Activated T-cell treated with anti-CD3 and anti-CD28 coated beads, Interleukin-2, amount 50 U/mL, for 1 hour (primary cell): ENCODE measurements at regions not wholly inside any gene's neighbourhood (a gene's known extent, or its start where the extent isn't known, plus 50 kb on each side); places are given as distances from the start of the nearest gene placed in this dataset.
"Not testable (repeated sequence)": the region's sequence is repeated elsewhere in the genome, so short reads cannot be mapped to it uniquely, and the experiment has no call there.

Source experiments
- DNase-seq: peaks from one replicate; pipeline ENCODE4 v3.0.0-alpha.2; 2020

DNA sequence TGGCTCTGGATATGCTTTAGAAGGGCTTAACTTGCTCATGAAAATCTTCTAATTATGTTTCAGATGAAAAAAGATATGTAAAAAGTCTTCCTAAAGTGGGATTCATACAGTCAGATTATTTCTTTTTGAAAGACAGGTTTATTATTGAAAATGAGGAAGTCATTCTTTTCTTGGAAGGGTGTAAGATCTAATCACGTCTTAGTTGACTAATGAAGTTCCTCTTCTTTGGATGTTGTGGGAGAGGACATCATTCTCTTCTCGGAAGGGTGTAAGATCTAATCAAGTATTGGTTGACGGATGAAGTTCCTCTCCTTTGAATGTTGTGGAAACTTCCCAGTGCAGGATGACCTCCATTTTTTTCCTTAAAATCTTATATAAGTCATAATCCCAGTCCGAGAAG is 74.9 kb downstream of the ALG10 start:
- DNase-seq, result no peak

DNA sequence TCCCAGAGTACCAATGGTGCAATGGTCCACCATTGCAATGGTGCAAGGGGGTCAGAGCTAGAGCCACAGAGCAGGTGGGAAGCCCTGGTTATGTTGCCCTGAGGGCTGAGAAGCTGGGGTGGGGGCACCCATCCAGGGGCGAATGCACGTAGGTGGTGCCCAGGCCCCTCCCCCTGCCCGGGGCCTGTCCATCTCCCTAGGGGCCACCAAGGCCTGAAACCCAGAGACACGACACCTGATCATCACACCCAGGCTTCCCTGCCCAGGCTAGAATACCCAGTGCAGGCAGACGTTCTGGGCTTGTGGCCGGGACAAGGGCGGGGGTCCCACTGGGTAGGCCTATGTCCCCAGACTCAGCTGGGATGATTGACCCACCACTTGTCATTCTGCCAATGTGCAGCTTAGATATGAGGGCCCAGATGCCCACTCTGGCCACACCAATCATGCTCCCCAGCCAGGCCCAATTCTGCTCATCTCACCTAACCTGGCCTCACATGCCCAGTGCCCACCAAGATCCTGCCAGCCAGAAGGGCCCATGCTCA is 83.2 kb downstream of the ALG10 start:
- DNase-seq, result no peak

DNA sequence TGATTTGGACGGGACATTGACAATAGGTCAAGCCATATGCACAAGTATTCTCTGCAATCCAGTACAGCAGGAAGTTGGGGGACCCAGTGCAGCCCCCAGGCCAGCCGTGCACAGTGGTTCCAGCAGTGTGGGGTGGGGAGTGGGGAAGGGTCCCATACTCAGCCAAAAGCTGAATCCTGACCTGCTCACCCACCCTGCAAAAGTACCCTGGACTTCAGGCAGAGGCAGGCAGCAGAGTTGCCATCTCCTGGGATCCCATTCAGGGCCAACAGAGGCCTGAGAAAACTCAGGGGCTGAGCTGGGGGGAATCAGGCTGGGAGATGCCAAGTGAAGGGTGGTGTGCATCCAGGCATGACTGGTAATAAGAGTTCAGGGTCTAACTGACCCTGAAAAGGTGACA is 83.9 kb downstream of the ALG10 start:
- no peak for DNase-seq

DNA sequence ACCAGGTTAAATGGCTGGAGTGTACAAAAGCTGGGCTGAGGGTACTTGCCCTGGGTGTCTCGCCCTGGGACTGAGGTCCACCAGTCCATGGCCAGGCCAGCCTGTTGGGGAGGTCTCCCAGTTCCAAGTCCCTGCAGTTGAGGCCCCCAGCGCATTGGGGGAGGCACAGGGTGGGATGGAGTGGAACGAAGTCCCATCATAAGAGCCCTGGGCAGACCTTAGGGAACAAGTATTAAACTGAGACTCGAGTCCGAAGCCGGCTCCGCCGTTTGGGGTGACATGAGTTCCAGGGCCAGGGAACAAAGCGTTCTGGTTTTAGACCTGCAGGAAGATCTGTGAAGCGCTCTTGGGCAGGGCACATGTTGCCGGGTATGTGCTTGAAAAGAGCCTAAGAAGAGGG is 84.7 kb downstream of the ALG10 start:
- no peak for DNase-seq

DNA sequence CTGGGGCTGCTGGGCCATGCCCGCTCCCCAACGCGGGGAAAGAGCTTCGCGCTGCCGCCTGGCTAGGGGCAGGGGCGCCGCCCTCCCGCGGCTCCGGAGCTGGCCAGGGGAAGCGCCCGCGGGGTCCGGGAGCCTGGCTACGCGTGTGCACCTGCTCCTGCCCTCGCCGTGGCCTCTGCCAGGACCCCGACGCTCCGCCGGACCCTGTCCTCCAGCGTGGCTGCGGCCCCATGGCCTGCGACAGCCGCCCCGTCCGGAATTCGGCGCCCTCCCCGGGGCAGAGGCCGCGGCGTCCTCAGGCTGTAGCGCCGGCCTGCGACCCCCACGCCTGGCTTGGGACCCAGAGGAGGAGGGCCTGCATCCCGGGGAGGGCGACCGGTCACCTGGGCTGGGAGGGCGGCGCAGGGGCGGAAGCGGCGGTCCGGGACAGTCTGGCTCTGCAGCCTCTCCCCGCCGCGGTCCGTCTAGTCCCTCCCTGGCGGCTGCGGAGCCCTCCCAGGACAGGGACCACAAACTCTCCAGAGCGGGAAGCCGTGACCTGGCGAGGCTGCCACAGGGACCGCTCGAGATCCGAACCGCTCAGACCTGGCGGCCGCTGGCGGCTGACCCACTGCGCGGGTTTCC is 85.6 kb downstream of the ALG10 start:
- no peak for DNase-seq

DNA sequence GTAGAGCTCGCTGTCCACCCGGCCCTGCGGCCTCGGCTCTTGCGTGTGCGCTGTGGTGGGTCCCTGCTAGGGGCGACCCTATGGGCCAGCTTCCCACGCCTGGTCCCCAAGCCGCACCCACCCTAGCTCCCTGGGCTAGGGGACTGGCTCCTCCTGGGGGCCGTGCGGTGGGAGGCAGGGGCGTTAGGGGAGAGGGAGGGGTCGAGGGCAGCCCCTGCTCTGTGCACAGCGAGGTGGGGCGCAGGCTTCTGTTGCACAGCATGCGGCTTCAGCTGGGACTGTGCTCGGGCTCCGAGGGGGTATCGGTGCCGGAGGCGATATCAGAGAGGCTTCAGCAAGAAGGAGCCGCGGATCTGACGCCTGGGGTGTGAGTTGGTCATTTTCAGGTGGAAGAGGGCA is 86.1 kb downstream of the ALG10 start:
- no peak for DNase-seq

DNA sequence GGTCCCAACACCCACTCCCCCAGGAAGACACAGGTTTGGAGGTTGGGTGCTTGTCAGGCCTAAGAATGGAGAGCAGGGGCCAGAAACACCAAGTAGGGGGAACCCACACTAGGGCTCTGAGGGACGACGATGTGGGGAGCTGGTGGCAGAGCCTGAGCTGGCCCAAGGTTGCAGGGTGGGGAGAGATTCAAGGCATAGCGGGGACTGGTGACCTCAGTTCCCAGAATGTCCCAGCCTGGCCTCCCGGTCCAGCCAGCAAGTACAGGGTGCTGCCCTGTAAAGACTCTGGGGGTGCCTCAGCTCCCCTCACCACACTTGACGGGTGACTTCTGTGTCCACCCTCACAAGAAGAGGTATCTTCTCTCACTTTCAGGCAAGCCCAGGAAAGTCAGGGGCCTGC is 86.7 kb downstream of the ALG10 start:
- DNase-seq, result no peak

DNA sequence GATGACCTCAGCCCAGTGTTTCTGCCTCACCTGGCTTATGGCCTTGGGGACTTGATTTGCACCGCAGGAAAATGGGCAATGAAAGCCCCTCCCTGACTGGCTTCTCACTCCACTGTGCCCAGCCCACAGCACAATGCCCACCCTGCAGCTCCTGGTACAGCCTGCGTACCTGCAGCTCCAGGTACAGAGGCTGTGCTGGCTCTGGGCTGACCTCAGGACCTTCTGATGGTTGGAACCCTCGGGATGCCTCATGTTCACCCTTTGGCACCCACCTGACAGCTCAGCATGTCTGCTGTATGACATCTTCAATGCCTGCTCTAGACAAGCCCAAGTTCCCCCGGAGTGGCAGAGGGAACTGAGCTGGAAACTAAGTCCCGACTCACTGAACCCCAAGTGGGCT is 87.1 kb downstream of the ALG10 start:
- no peak for DNase-seq

DNA sequence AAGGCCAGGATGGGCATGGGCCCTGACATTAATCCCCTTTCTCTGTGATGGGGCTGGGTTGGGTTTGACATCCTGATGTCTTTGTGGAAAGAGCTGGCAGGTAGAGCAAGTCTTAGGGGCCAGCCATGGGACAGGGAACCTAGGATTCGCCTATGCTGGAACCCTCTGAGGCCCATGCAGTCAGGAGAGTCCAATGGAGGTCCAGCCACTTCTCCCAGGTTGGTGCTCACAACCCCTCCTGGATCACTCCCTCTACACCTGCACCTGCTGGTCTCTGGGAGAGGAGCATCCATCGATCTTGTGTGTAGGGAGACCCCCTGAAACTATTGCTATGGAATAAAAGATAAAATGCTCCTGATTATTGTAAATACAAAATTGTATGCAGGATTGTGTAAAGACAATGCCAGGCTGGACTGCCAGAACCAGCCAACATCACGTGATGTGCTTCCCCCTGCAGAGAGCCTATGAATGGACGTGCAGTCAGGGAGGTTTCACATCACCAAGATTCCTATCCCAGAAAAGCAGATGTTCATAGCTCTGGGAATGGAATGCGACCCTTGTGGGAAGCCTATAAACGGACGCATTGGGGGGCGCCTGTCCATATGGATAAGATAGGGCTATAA is 87.7 kb downstream of the ALG10 start:
- DNase-seq, result not testable (repeated sequence)

DNA sequence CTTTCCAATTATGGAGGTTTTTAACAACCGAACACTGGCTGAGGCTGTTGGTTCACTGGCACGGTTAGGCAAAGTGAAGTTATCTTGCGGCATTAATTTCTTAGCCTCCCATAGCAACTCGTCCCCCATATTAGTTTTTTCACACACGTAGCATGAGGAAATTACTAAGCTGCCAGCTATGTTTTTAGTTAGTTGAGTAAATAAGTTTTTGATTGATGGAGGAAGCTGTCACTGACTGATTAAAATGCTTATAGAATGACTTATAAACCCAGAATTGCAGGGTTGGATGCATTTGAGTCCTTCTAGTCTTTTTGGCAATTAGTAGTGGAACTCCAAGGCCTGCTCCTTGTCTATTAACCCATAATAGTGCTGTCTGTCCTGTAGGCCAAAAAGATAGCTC is 97.1 kb downstream of the ALG10 start:
- no peak for DNase-seq

DNA sequence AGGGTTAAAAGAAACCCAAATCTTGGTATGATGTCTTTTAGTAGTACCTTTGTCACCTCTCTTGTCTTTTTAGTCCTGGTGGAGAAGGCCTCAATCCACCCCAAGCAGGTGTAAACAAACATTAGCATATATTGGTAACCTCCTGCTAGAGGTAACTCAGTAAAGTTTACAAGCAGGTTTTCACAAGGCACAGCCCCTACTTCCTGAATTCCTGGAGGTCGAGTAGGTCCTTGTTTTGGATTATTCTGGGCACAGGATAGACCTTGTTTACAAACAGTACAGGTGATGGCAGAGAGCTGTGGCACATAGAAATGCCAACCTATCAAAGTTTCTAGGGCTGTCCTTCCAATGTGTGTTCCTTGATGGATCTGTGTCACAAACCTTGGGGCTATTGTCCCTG is 99.1 kb downstream of the ALG10 start:
- no peak for DNase-seq

DNA sequence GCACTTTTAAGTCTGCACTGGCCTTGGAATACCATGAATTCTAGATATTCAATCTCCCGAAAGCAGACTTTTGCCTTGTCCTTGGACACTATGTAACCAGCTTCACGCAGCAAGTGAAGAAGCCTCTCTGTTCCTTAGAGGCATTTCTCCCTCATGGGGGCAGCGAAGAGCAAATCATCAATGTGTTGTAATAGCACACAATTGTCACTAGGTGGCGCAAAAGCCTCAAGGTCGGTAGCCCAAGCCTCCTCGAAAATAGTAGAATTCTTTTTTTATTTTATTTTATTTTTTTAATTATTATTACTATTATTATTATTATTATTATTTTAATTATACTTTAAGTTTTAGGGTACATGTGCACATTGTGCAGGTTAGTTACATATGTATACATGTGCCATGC is 100.8 kb downstream of the ALG10 start:
- not testable (repeated sequence) for DNase-seq

DNA sequence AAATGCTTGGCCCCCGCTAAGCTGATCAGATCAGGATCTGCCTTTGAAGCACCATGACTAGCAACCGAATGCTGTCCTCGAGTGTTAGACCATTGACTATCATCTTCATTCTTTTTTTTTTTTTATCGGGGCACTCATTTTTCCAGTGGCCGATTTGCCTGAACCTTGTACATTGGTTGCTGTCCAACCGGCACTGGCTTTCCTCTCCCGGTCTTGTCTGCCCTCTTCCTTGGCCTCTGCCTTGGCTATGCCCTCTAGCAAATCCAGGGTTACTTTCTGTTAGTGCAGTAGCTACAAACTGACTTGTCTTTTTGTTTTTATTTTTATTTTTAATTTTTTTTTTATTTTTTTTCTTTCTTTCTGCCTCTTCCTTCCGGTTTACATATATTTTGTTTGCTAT is 102.3 kb downstream of the ALG10 start:
- DNase-seq, result no peak

DNA sequence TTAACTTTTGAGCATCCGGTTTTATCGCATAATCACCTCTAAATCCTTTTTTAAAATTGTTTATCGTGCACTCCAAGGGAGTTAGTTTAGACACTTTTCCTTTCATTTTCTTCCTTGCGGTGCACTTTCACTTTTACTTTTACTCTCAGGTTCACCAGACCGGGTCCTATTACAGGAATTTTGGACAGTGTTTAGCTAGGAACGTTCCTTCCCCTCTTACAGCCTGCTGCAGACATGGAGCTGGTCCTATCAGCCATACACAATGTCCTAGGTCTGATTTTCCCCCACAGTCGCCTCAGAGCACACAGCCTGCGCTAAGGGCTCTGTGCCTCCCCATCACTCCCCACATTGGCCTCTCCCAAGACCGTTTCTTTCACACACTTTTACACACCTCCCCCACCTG is 103.9 kb downstream of the ALG10 start:
- DNase-seq, result no peak

DNA sequence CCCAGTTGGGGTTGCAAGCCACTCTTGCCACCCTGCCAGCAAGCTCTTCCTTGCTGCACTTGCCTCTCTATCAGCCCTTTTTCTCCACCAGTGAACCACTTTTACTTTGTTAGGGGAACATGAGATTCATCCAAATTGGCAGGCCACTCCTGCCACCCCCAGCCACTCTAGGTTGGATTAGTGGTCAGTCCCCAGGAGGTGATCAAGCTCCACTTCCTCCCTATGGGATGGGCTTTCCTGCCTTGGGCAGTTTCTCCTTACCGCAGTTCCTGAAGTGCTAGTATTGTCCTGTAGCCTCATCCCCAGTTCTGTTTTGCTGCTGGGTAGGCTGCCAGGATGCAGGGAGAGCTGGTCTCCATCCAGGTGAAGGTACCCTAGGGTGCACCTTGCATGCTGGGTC is 104.5 kb downstream of the ALG10 start:
- DNase-seq, result no peak

DNA sequence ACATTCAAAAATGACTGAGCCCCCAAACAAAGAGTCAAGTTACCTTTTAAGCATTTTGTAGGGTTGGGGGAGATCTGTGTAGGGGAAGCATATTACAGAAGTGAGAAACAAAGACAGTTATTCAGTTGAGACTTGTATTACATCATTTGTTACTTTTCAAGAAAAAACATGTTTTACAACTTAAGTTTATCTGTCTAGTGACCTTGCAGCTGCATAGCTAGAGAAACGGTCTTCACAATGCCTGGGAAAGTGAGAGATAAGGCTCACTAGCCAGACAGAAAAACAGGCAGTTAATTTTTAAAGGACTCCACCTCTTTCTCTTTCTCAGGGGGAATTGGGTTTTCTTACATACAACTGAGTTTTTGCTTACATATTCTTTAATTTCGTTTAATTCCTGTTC is 105.1 kb downstream of the ALG10 start:
- not testable (repeated sequence) for DNase-seq

DNA sequence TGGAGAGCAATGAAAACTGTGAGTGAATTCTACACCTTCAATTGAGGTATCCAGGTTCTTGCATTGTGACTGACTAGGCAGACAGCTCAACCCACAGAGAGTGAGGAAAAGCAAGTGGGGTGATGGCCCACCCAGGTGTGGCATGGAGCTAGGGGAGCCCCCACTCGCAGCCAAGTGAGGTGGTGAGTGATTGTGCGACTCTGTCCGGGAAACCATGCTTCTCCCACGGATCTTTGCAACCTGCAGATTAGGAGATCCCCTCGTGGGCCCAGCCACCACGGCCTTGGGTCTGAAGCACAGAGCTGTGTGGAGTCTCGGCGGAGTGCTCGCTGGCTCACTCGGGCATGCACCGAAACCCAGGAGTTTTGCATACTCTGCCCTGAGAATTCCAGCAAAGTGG is 120.1 kb downstream of the ALG10 start:
- DNase-seq, result no peak

DNA sequence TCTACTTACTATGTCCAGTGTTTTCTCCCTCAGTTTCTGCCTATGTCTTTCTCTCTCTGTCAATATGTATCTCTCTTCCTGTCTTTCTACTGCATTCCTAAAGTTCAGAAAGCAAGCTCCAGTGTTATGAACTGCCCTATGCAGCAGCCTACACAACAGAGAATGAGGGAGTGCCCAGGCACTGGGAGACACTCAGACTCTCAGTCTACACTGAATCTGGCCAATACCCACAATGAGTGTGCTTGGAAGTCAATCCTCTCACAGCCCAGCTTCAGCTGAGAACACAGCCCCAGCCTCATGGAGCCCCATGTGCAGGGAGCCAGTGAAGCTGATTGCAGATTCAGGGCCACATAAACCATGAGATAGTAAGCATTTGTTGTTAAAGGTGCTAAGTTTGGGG is 128.7 kb downstream of the ALG10 start:
- DNase-seq, result no peak

DNA sequence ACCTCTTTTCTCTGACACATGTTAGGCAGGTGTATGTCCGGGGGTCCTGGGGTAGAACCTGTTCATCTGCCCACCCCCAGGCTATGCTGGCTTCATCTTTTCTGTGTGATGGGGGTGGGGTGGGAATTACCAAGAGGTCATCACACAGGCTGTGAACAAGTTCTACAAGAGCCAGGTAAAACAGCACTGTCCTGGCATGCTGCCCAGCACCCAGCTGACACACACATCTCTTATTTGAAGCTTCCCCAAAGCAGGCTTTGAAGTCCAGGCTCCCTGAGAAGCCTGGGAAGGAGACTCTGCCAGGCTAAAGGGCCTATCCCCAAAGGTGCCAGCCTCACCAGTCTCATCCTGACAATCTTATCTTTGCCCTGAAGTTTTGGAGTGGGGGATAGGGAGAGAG is 141.1 kb downstream of the ALG10 start:
- no peak for DNase-seq

DNA sequence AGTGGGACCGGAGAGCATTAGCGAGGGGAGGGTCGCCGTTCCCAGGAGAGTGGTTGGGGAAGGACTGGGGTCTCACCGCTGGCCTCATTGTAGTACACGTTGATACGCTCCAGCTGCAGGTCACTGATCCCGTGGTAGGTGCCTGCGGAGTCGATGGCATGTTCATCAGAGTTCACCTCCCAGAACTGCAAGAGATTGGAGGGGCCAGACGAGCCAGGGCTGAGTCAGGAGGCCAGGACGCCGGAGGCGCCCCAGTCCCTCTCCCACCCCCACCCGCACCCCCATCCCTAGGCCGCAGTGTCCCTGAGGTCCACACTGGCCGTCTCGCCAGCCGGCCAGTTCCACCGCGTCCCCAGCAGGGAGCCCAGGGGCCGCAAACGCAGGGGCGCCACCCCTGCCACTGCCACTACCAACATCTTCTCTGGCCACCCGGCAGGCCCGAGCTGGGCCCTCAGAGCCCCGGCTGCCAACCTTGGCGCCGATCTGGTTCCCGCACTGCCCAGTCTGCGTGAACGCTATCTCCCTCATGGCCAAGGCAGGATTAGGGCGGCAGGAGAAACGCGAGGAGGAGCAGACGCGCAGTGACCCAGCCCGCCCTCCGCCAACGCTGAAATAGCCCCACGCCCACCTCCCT is 144.2 kb downstream of the ALG10 start:
- no peak for DNase-seq

DNA sequence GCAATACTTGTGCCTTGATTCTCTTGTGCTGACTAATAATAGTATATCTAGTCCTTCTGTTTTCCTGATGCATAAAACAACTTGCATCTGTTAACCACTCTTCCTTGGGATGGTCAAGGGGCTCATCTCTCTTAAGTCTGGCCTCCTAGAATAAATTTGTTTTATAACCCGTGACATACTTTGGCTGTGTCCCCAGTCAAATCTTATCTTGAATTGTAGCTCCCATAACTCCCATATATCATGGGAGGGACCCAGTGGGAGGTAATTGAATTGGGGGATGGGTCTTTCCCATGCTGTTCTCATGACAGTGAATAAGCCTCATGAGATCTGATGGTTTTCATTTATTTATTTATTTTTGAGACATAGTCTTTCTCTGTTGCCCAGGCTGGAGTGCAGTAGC is 146.2 kb downstream of the ALG10 start:
- not testable (repeated sequence) for DNase-seq

DNA sequence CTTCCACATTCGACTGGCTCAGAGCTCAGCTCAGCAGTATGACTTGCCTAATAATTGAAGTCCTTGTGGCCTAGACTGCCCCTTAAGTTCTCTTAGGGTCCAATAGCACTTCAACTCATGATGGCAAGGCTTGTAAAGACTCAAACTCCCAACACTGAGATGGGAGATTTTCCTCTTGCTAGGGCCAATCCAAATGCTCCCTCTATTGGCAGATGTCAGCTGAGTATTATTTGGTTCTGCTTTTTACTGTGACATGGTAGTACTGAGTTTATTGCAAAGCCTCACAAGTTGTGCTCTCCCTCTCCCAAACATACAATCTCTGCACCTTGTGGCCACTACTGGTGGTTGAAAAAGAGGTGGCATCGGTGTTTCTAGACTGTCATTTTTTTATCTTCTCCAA is 164.2 kb downstream of the ALG10 start:
- DNase-seq, result no peak

DNA sequence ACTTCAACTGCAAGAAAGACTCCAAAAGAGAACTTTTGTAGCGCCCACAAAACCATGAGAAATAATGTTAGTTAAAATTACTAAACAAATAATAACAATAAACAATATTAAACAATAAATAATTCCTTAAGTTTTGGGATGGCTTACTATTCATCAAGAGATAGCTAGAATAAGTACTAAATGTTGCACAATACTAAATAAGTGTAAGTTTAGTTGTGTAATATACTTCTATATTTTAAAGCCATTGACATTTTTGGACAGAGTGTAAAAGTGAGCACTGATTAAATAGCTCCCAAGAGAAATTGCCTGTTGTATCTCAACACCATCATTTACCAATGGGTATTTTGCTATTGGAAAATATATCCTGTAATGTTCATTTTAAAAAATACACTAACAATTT is 166.7 kb downstream of the ALG10 start:
- no peak for DNase-seq

DNA sequence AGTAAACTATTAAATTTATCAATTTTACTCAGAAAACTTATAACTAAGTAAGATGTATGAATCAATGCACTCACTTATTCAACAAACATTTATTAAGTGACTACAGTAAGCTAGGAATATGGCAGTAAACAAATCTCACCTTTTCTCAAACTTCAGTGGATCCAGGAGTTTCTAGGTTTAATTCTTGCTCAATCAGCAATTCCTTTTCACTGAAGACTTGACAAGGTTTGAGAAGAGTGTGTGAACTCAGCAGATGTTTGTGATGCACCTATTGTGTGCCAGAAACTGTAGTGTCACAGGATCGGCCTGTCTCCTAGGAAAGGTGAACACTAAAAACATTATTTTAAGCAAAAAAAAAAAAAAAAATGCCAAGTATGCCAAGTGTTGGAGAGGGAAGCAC is 167.8 kb downstream of the ALG10 start:
- DNase-seq, result no peak

DNA sequence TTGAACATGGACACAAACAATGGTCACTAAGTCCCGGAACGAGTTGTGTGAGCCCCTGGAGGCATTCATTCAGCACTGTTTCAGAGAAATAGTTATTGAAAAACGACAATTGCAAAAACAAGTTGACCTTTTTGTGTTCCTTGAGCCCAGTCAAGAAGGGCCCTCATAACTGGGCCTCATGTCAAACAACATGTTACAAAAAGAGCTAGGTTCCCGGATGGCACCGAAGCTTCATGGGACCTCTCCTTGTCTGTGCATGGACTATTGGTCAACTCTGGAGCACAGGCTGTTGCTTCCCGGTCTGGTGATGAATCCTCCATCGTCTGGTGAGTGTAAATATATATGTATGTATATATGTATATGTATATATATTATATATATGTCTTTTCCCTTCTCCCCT is 176.6 kb downstream of the ALG10 start:
- DNase-seq, result no peak
